ENCODE measurements at regions not wholly inside any gene's neighbourhood (a gene's known extent, or its start where the extent isn't known, plus 50 kb on each side); places are given as distances from the start of the nearest gene placed in this dataset.

DNA sequence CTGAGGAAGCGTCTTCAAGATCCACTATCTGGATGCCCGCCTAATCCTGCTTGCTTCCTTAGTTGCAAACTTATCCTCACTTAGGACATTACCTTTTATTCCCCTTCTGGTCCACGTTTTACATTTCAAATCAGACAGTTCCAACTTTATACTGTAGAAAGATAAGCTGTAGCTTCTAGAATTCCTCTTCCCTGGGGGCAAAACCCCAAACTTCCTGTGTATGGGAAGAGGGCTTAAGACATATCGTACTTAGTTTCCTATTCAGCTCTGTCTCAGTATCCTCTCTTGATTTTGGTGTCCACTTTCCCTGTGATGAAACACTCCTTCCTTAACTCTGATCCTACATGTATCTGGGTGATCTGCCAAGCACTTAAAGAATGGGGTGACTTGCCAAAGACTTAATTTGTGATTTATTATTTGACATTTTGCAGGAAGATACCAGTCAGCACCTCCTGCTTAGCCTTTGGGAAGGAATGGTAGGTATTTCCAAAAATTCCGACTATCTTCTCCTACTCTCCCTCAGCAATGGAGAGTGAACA lies 245.2 kb downstream of the CDCA7 start:
- no peaks in the 10 kb centered on the region for H3K27me3 ChIP-seq (ENCODE audit: insufficient read depth, poor library complexity, severe bottlenecking)
- H3K27ac ChIP-seq (replicated peaks) = no peak overlapping the region
- no peak for DNase-seq (ENCODE audit: low read depth in 1 of 2, low spot score in 1 of 2)
- H3K4me3 ChIP-seq (replicated peaks; ENCODE audit: insufficient read depth, low read length) = no peak overlapping the region
- TF ChIP-seq POLR2AphosphoS5 (IDR thresholded peaks at IDR 0.05; ENCODE audit: low read depth) = no peak
- no peak for TF ChIP-seq GABPA (IDR thresholded peaks at IDR 0.05; ENCODE audit: low read depth)
- TF ChIP-seq, protein P1, sequence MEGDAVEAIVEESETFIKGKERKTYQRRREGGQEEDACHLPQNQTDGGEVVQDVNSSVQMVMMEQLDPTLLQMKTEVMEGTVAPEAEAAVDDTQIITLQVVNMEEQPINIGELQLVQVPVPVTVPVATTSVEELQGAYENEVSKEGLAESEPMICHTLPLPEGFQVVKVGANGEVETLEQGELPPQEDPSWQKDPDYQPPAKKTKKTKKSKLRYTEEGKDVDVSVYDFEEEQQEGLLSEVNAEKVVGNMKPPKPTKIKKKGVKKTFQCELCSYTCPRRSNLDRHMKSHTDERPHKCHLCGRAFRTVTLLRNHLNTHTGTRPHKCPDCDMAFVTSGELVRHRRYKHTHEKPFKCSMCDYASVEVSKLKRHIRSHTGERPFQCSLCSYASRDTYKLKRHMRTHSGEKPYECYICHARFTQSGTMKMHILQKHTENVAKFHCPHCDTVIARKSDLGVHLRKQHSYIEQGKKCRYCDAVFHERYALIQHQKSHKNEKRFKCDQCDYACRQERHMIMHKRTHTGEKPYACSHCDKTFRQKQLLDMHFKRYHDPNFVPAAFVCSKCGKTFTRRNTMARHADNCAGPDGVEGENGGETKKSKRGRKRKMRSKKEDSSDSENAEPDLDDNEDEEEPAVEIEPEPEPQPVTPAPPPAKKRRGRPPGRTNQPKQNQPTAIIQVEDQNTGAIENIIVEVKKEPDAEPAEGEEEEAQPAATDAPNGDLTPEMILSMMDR (IDR thresholded peaks at IDR 0.05; ENCODE audit: insufficient read depth, low read length) = no peak
- no peak for TF ChIP-seq SPI1 (IDR thresholded peaks at IDR 0.05; ENCODE audit: borderline replicate concordance, low read depth)
- TF ChIP-seq, protein P2, sequence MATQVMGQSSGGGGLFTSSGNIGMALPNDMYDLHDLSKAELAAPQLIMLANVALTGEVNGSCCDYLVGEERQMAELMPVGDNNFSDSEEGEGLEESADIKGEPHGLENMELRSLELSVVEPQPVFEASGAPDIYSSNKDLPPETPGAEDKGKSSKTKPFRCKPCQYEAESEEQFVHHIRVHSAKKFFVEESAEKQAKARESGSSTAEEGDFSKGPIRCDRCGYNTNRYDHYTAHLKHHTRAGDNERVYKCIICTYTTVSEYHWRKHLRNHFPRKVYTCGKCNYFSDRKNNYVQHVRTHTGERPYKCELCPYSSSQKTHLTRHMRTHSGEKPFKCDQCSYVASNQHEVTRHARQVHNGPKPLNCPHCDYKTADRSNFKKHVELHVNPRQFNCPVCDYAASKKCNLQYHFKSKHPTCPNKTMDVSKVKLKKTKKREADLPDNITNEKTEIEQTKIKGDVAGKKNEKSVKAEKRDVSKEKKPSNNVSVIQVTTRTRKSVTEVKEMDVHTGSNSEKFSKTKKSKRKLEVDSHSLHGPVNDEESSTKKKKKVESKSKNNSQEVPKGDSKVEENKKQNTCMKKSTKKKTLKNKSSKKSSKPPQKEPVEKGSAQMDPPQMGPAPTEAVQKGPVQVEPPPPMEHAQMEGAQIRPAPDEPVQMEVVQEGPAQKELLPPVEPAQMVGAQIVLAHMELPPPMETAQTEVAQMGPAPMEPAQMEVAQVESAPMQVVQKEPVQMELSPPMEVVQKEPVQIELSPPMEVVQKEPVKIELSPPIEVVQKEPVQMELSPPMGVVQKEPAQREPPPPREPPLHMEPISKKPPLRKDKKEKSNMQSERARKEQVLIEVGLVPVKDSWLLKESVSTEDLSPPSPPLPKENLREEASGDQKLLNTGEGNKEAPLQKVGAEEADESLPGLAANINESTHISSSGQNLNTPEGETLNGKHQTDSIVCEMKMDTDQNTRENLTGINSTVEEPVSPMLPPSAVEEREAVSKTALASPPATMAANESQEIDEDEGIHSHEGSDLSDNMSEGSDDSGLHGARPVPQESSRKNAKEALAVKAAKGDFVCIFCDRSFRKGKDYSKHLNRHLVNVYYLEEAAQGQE (IDR thresholded peaks at IDR 0.05; ENCODE audit: insufficient replicate concordance, low read depth) = no peak

- Histone ChIP-seq H3K27ac (replicated peaks) (no peak overlapping the region), H3K4me3 (replicated peaks; ENCODE audit: insufficient read depth, low read length) (no peak overlapping the region), H3K27me3 (ENCODE audit: insufficient read depth, poor library complexity, severe bottlenecking) (no peaks in the 10 kb centered on the region)
- DNase-seq (ENCODE audit: low read depth in 1 of 2, low spot score in 1 of 2) = no peak
- TF ChIP-seq GABPA (IDR thresholded peaks at IDR 0.05; ENCODE audit: low read depth) (no peak), POLR2AphosphoS5 (IDR thresholded peaks at IDR 0.05; ENCODE audit: low read depth) (no peak), SPI1 (IDR thresholded peaks at IDR 0.05; ENCODE audit: borderline replicate concordance, low read depth) (no peak)
- TF ChIP-seq, protein P2 (IDR thresholded peaks at IDR 0.05; ENCODE audit: insufficient replicate concordance, low read depth) = no peak
- TF ChIP-seq, protein P1 (IDR thresholded peaks at IDR 0.05; ENCODE audit: insufficient read depth, low read length) = no peak
These were observed 247.6 kb downstream of the CDCA7 start for GRCh38 chr2:173602153-173602795.

DNA sequence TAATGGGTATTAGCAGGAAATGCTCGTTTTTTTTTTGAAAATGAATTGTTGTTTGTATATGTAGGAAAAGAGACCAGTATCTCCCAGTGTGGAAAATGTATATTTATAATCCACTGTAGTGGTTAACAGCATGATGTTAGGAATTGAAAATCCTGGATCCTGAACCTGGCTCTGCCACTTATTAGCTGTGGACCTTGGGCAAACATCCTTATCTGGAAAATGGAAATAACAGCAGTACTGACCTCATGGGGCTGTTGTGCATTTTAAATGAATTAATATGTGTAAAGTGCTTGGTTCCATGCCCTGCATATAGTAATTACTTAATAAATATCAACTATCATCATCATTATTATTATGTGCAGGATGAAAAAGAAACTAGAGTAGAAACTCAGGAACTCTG lies 251.3 kb downstream of the CDCA7 start:
- Histone ChIP-seq H3K27ac (replicated peaks) (no peak overlapping the region), H3K27me3 (ENCODE audit: insufficient read depth, poor library complexity, severe bottlenecking) (no peaks in the 10 kb centered on the region), H3K4me3 (replicated peaks; ENCODE audit: insufficient read depth, low read length) (no peak overlapping the region)
- no peak for DNase-seq (ENCODE audit: low read depth in 1 of 2, low spot score in 1 of 2)
- TF ChIP-seq GABPA (IDR thresholded peaks at IDR 0.05; ENCODE audit: low read depth) (no peak), POLR2AphosphoS5 (IDR thresholded peaks at IDR 0.05; ENCODE audit: low read depth) (no peak), SPI1 (IDR thresholded peaks at IDR 0.05; ENCODE audit: borderline replicate concordance, low read depth) (no peak)
- TF ChIP-seq, protein P1 (IDR thresholded peaks at IDR 0.05; ENCODE audit: insufficient read depth, low read length) = no peak
- TF ChIP-seq, protein P2 (IDR thresholded peaks at IDR 0.05; ENCODE audit: insufficient replicate concordance, low read depth) = no peak
